OCI-LY7 (cell line): ENCODE measurements at regions not wholly inside any gene's neighbourhood (a gene's known extent, or its start where the extent isn't known, plus 50 kb on each side); places are given as distances from the start of the nearest gene placed in this dataset.

Experiments used
- BruUV-seq: library from RNA; stranded (reverse); fragments of 400-500 nt; replicated peaks from 2 replicates; lab custom pipeline; 2021; lab: Mats Ljungman, UMichigan
- CTCF ChIA-PET: fragments of 300-600 bp; sonication (Branson Sonifier 250); formaldehyde crosslinking; loops from one replicate; lab custom pipeline; 2022; ENCODE audit warnings: antibody characterized with exemption; ENCODE audit not compliant: unreplicated experiment; lab: Charles Lee
- POLR2A ChIA-PET: fragments of 300-600 bp; sonication (Branson Sonifier 250); formaldehyde crosslinking; loops from one replicate; lab custom pipeline; 2022; ENCODE audit warnings: antibody characterized with exemption; lab: Charles Lee
- DNase-seq: peaks from one replicate; pipeline ENCODE4 v3.0.0-alpha.2; 2015; ENCODE audit warnings: low spot score
- H2AFZ ChIP-seq: fragments of 200-600 bp; sonication (generic), shearing (Covaris generic); 2 replicates; pipeline ENCODE4 v1.6.1; 2014; ENCODE audit warnings: mild to moderate bottlenecking, antibody characterized with exemption, low read length, moderate library complexity
- H3K27ac ChIP-seq: fragments of 200-600 bp; sonication (generic); 2 replicates; pipeline ENCODE4 v1.5.1; 2014; ENCODE audit warnings: mixed run types, low read depth, mild to moderate bottlenecking, moderate library complexity, low read length, inconsistent platforms; ENCODE audit not compliant: poor library complexity, severe bottlenecking
- H3K36me3 ChIP-seq: fragments of 200-600 bp; sonication (generic); 2 replicates; pipeline ENCODE4 v1.6.1; 2014; ENCODE audit warnings: mild to moderate bottlenecking, antibody characterized with exemption, low read length, moderate library complexity, mixed read lengths; ENCODE audit not compliant: insufficient read depth
- H3K4me1 ChIP-seq: fragments of 200-600 bp; sonication (generic); 2 replicates; pipeline ENCODE4 v1.5.1; 2014; ENCODE audit warnings: mild to moderate bottlenecking, low read length; ENCODE audit not compliant: insufficient read depth, poor library complexity, severe bottlenecking
- H3K4me2 ChIP-seq: fragments of 200-600 bp; sonication (generic); 2 replicates; pipeline ENCODE4 v1.6.1; 2014; ENCODE audit warnings: mild to moderate bottlenecking, low read length
- H3K4me3 ChIP-seq: fragments of 200-600 bp; sonication (generic); 2 replicates; pipeline ENCODE4 v1.5.1; 2014; ENCODE audit warnings: mild to moderate bottlenecking, low read depth, low read length; ENCODE audit not compliant: poor library complexity, severe bottlenecking
- H3K79me2 ChIP-seq: fragments of 200-600 bp; sonication (generic); 2 replicates; pipeline ENCODE4 v1.6.1; 2016; ENCODE audit warnings: low read depth, mild to moderate bottlenecking, low read length, moderate library complexity, mixed read lengths; ENCODE audit not compliant: insufficient read depth
- H3K9me2 ChIP-seq: fragments of 200-600 bp; sonication (generic); 2 replicates; pipeline ENCODE4 v1.6.1; 2016; ENCODE audit warnings: mild to moderate bottlenecking, low read length, mixed read lengths; ENCODE audit not compliant: insufficient read depth
- H3K9me3 ChIP-seq: fragments of 200-600 bp; sonication (generic); 2 replicates; pipeline ENCODE4 v1.6.1; 2014; ENCODE audit warnings: mild to moderate bottlenecking, mixed run types, low read length, mixed read lengths
- H4K20me1 ChIP-seq: fragments of 200-600 bp; sonication (generic); 2 replicates; pipeline ENCODE4 v1.6.1; 2014; ENCODE audit warnings: mild to moderate bottlenecking, antibody characterized with exemption, low read length, moderate library complexity, mixed read lengths; ENCODE audit not compliant: insufficient read depth
- CTCF ChIP-seq: fragments of 200-600 bp; sonication (generic); conservative IDR thresholded peaks from 2 replicates; pipeline ENCODE4 v1.5.1; 2014; ENCODE audit warnings: mild to moderate bottlenecking, antibody characterized with exemption, low read length, moderate library complexity, mixed read lengths
- EZH2phosphoT487 ChIP-seq: fragments of 200-600 bp; sonication (generic); IDR thresholded peaks from 2 replicates; pipeline ENCODE4 v1.6.1; 2018; ENCODE audit warnings: low read depth, borderline replicate concordance, mild to moderate bottlenecking, mixed run types, antibody characterized with exemption, low read length, moderate library complexity, mixed read lengths
- intact Hi-C: fragments of 100-400 bp; cut with micrococcal nuclease; formaldehyde crosslinking; loops from one replicate; pipeline ENCODE4 v1.10.0; 2022; ENCODE audit not compliant: unreplicated experiment

- H2AFZ ChIP-seq = no peak overlapping the region
- no peak overlapping the region for H3K4me2 ChIP-seq
- CTCF ChIA-PET = no interaction called here
- no peak overlapping the region for H3K27ac ChIP-seq
- intact Hi-C loops = no loop called here
- no peak for DNase-seq
- no peaks in the 10 kb centered on the region for H3K79me2 ChIP-seq
- no peaks in the 10 kb centered on the region for H4K20me1 ChIP-seq
- H3K36me3 ChIP-seq = no peaks in the 10 kb centered on the region
- no peaks in the 10 kb centered on the region for H3K9me3 ChIP-seq
- POLR2A ChIA-PET = interaction anchor here (0.6 to 0.7 kb wide), 2 partner anchors 56 to 224 kb away, joined by 3 to 4 read pairs; no protein-coding TSS in a partner anchor
- no peaks in the 10 kb centered on the region for H3K9me2 ChIP-seq
- TF ChIP-seq CTCF = no peak
- no peak for TF ChIP-seq EZH2phosphoT487
- no peak overlapping the region for H3K4me3 ChIP-seq
- H3K4me1 ChIP-seq = no peaks in the 10 kb centered on the region
- no TSS peak for BruUV-seq
These were observed 173.3 kb upstream of the FAR2 start for GRCh38 chr12:28975564-28976340.

GRCh38 chr12:28980436-28980835 lies 168.6 kb upstream of the FAR2 start:
- ChIA-PET CTCF (no interaction called here), POLR2A (interaction anchor here (0.6 kb wide), 1 partner anchor 774 kb away, joined by 4 read pairs; no protein-coding TSS in a partner anchor)
- Histone ChIP-seq H3K79me2 (no peaks in the 10 kb centered on the region), H3K9me3 (no peaks in the 10 kb centered on the region), H3K4me1 (no peaks in the 10 kb centered on the region), H3K4me3 (no peak overlapping the region), H3K36me3 (no peaks in the 10 kb centered on the region), H3K4me2 (no peak overlapping the region), H3K27ac (no peak overlapping the region), H2AFZ (no peak overlapping the region), H3K9me2 (no peaks in the 10 kb centered on the region), H4K20me1 (no peaks in the 10 kb centered on the region)
- intact Hi-C loops = no loop called here
- TF ChIP-seq CTCF (no peak), EZH2phosphoT487 (no peak)
- no peak for DNase-seq
- no TSS peak for BruUV-seq
